HL-60 (cell line): ENCODE measurements at regions not wholly inside any gene's neighbourhood (a gene's known extent, or its start where the extent isn't known, plus 50 kb on each side); places are given as distances from the start of the nearest gene placed in this dataset.

Source experiments
- GABPA ChIP-seq: IDR thresholded peaks from 2 replicates; pipeline ENCODE4 v1.6.1; 2012; ENCODE audit warnings: low read depth
- TF ChIP-seq, protein P1 (sequence below): IDR thresholded peaks from one replicate; pipeline ENCODE4 v1.5.1; 2011; ENCODE audit warnings: low read length, control low read depth, inconsistent platforms; ENCODE audit not compliant: insufficient read depth

GRCh38 chr9:72443855-72444254 lies 77.6 kb upstream of the TMC1 start:
- no peak for TF ChIP-seq GABPA
- TF ChIP-seq, protein P1, sequence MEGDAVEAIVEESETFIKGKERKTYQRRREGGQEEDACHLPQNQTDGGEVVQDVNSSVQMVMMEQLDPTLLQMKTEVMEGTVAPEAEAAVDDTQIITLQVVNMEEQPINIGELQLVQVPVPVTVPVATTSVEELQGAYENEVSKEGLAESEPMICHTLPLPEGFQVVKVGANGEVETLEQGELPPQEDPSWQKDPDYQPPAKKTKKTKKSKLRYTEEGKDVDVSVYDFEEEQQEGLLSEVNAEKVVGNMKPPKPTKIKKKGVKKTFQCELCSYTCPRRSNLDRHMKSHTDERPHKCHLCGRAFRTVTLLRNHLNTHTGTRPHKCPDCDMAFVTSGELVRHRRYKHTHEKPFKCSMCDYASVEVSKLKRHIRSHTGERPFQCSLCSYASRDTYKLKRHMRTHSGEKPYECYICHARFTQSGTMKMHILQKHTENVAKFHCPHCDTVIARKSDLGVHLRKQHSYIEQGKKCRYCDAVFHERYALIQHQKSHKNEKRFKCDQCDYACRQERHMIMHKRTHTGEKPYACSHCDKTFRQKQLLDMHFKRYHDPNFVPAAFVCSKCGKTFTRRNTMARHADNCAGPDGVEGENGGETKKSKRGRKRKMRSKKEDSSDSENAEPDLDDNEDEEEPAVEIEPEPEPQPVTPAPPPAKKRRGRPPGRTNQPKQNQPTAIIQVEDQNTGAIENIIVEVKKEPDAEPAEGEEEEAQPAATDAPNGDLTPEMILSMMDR = no peak
